SU-DHL-6 (cell line): ENCODE measurements at regions not wholly inside any gene's neighbourhood (a gene's known extent, or its start where the extent isn't known, plus 50 kb on each side); places are given as distances from the start of the nearest gene placed in this dataset.

ENCODE experiments used
- CTCF ChIP-seq: fragments of 200-600 bp; sonication (generic); IDR thresholded peaks from one replicate; pipeline ENCODE4 v1.5.1; 2017; ENCODE audit warnings: antibody characterized with exemption, mild to moderate bottlenecking, low read length, moderate library complexity; ENCODE audit not compliant: insufficient read depth, poor library complexity, severe bottlenecking
- EZH2phosphoT487 ChIP-seq: fragments of 200-600 bp; sonication (generic), shearing (Covaris generic); conservative IDR thresholded peaks from 2 replicates; pipeline ENCODE4 v1.6.1; 2018; ENCODE audit warnings: mild to moderate bottlenecking, antibody characterized with exemption, low read length, moderate library complexity, mixed read lengths

DNA sequence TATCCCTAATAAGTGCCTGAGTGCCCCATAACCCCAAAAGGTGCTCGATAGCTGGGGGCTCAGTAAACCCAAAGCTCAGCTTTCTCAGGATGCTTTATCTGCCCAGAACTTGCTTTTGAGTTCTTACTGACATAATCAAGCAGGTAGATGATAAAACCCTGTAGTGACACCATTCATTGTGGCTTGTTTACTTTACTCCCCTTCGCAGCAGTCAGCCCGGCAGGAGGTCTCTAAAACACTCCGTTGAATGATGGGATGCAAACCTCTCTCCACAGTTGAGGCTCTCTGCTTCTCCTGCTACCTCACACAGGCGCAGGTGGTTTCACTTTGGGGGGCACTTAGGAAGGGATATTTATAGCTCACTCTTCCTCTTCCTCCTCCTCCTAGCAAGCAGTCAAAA, 349.4 kb downstream of the HLX start:
- TF ChIP-seq CTCF (no peak), EZH2phosphoT487 (no peak)
